Suprapubic skin (tissue), 4 donors: ENCODE measurements at regions not wholly inside any gene's neighbourhood (a gene's known extent, or its start where the extent isn't known, plus 50 kb on each side); places are given as distances from the start of the nearest gene placed in this dataset.
"Not testable (repeated sequence)": the region's sequence is repeated elsewhere in the genome, so short reads cannot be mapped to it uniquely, and the experiment has no call there.

Experiments
- POLR2A ChIP-seq, 2 donors: fragments of 450-650 bp; IDR thresholded peaks; one replicate each; pipeline ENCODE4 v1.6.1; 2017; ENCODE audit warnings: antibody characterized with exemption in 2 of 2, mild to moderate bottlenecking in 2 of 2, moderate library complexity in 2 of 2
- POLR2AphosphoS5 ChIP-seq, 3 donors: sonication (generic); formaldehyde crosslinking; IDR thresholded peaks; one replicate each; pipeline ENCODE4 v1.6.1; 2017; ENCODE audit warnings: antibody characterized with exemption in 3 of 3

DNA sequence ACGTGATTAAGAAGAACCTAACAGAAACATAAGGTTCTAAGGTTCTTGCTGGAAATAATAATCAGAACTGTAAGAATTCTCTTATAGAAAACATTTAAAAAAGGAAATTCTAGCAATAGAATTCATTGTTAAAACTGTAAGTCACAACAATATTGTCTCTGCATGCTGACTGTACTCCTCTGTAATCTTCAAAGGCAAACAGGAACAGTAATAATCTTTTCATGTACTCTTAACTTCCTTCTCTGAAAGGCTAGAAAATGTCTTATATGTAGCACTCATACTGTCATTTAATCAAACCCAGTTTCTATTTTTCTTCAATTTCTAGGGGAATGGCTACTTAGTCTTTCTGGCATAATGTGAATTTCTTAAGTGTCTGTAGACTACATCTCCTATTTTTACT, 103.5 kb upstream of the AGAP9 start:
- TF ChIP-seq POLR2AphosphoS5, POLR2A (IDR thresholded peaks at IDR 0.05): not testable (repeated sequence)
